GM21447 (cell line): ENCODE measurements at regions not wholly inside any gene's neighbourhood (a gene's known extent, or its start where the extent isn't known, plus 50 kb on each side); places are given as distances from the start of the nearest gene placed in this dataset.

ENCODE experiments used
- ATAC-seq: cut with Tn5 transposase; IDR thresholded peaks from one replicate; pipeline ENCODE4 v1.9.1; 2021; ENCODE audit not compliant: unreplicated experiment

DNA sequence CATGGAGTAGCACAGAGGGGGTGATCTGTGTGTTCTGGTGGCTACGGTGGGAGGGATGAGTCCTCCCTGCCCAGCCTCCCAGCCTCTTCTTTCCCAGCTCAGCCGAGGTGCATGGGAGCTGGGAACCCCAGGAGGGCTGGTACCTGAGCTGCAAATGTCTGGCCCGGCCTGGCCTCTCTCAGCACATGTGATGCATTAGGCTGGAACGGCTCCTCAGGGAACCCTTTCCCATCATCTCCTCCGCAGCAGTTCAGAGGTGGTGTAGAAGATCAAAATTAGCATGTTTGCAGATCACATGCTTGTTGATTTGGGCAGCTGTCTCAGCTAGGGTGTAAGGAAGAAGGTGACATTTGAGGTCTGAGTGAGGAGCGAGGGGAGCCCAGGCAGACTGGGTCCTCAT is 126.6 kb downstream of the EMX2 start:
- no peak for ATAC-seq

DNA sequence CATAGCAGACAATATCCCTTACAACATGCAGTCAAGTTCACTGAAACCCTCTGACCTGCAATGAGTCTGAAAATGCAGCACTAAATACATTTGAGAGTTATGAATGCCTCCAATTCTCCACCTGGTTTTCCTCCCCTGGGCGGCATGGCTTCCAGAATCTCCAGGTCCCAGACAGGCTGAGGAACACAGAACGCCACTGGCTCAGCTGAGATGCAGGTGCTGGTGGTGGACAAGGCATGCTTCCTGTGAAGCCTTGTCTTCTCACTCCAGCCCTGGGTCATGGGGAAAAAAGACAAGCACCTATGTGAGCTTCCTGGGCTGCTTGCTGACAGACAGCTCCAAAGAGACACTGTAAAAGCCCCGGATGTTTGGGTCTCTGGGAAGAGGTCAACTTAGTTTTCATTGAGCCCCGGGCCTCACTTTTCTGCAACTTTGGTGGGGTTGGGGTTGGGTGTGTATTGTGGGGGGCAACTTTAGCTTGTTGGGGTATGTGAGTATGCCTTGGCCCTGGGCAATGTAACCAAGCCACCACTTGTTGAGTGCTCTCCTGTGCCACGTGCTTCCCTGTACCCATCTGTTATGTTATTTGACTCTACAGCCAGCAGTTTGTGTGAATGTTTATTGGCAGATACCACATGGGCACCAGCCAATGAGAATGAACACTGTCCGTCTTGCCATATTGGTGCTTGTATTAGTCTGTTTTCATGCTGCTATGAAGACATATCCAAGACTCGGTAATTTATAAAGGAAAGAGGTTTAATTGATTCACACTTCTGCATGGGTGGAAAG is 127.8 kb downstream of the EMX2 start:
- ATAC-seq = no peak

DNA sequence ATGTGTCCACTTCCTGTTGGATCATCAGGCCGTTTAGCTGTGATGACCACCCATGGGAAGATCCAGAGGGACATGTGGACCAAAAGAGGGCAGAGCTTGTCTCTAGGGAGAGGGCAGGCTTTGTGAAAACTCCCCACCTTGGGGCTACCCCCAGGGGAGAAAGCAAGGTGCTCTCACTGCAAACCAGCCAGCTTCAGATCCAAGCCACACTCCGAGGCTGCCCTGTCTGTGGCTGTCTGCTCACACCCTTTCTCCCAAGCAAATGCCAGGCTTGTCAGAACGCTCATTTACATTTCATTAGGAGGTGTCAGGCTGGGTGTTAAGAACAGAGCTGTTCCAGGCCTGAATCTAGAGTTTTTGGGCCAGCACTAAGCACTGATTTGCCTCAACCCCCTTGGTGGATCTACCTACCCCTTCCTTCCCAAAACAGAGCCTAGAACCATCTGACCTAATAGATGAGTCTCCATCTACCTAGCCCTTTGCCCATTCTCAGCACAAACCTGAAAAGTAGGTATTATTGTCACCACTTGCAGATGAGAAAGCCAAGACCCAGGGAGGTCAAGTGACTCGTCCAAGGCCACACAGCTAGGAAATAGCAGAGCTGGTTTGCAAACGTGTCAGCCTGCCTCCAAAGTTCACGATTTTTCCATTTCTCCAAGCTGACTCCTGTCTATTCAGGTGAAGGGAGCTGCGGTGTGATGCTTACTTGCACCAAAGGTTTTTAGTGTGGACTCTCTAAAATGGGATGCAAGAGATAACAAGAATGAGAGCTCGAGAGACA is 130.9 kb downstream of the EMX2 start:
- no peak for ATAC-seq

DNA sequence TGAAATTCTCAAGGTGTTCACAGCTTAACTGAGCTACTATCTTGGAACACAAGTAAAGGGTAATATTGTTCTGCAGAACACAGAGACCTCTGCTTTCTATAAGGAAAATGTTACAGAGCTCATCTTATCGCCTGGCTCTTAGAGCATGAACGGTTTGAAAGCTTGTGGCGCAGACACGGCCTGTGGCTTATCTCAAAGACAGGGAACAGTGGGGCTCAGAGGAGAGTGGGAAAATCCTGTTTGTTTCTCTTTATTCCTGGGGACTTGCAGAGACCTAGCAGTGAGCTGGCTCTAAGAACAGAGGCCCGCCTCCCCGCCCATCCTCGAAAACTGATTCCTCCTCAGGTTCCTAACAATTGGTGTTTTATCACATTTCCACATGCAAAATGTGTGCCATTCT is 131.7 kb downstream of the EMX2 start:
- ATAC-seq = no peak

DNA sequence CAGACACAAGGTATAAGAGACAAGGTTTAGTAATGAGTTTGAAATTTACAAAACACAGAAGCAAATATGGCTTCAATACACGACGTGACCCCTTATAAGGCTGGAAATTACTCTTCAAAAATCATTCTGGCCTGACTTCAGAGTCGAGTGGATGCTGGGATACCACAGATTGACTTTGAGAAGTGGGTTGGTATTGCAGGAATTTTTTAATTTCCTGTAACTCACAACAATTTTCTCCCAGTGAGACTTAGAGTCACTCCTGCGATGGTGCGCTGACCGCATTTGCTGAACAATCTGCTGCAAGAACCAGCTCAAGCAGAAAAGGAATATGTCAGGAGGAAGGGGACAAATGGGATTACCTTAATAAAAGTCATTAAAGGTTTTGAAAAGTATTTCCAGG is 132.1 kb downstream of the EMX2 start:
- ATAC-seq = no peak

DNA sequence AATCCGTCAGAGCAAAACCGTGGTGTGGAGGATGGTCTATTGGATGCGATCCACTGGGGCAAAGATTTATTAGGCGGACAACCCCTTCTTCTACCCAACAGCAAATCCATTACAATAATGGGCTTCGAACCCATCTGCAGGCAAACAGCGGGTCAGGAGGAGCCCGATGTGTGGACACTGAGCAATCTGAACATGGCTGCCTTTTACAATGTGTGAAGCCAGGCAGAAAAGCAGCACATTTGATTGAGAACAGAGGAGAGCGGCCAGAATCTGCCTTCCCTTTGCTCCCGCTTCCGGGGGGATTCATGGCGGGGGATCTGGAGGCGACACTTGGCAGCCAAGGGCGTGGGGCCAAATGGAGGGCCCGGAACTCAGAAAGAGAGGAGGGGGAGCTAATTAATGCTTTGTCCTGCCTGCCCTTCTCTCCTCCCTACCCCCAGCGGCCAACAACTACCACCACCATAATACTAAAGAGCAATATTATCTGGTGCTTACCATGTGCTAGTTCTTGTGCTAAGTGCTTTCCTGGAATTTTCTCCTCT is 133.0 kb downstream of the EMX2 start:
- no peak for ATAC-seq

DNA sequence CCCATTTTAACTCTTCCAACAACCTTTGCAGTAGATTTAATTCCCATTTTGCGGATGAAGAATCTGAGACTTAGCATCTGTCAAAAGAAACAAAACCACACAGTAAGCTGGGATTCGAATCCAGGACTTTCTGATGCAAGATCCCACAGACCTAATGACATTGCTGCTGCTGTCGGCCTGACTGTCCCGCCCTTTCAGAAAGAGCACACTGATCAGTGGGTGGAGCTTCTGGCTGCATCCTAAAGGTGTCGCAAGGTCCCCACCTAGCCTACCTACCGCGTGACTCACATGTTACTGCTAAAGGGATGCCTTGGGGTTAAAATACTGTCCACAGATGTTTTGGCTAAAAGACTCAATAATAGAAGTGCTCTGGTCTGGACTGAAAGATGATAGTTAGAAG is 134.7 kb downstream of the EMX2 start:
- ATAC-seq = no peak

DNA sequence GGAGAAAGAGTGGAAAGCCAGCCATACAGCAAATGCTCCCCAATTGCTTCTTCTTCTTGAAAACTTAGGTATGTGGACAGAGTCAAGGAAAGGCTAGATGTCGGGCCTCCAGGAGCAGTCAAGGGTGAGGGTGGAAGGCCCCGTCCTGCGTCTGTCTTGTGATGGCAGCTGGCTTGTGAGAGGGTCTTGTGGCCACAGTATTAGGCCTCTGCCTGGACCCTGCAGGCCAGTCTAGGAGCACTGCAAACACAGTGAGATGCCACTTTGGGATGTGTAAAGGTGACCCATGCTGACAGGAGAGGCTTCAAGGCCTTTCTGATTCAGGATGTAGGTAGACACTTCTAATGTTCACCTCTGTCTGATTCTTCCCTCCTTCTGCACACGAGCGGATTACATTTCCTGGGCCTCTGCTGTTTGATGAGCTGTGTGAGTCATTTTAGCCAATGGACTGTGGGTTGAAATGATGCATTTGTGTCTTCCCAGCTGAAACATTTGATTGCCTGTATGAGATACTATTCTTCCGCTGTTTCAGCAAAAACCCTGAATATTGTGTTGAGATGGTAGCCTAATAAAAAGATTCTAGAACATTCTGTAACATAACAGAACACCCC is 135.4 kb downstream of the EMX2 start:
- no peak for ATAC-seq

DNA sequence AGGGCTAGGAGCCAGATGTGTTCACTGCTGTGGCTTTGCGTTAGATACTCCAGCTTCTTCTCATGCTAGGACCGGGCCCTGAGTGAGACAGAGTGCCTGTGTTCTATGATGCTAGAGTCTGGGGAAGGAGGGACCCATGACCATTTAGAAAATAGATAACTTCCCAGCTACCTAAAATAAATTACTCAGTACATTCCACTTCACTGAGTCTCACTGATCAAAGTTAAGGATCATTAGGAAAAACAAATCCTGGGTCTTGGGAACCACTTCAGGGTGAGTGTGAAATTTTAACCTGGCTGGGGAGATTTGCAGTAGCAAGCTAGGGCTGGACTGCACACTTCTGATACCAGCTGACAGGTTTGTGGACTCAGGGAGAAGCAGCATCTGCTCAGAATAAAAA is 138.1 kb downstream of the EMX2 start:
- ATAC-seq = no peak

DNA sequence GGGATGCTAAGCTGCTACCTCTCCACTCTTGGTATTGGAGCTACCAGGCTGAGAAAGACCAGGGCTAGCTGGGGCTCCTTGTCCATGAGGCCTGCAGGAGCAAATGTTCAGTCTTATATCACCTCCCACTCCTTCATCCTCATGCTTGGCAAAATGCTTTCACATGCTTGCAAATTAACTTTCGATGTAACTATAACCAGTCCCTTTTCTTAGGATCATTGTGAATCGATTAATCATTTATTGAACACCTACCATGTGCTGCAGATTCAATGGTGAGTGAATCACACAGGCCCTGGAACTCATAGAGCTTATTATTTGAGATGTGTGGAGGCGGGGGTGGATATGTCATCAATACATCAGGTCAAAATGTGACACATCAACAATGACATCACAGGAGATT is 138.6 kb downstream of the EMX2 start:
- no peak for ATAC-seq

DNA sequence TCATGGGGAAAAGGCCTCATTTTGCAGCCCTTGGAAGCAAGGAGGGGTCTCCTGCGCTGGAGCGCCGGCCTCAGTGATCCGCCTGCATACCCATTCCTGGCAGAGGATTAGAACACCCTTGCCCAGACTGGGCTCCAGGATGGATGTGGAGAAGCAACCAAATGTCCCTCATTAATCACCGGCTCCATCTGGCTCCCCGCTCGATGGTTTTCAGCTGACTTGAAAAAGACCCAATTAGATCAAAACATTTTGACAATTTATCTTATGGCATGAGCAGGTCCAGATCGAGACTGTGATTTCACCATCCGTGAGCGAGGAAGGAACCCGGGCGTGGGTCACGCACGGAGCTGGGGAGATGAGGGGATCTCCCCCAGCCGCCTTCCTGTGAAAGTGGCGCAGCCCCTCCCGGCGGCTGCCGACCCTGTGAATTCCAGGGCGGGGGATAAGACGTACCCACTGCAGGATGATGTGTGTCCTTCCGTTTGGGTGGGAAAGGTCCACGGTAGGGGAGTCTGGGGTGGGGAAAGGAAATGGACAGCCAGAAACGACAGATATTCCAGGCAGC is 141.6 kb downstream of the EMX2 start:
- no peak for ATAC-seq

DNA sequence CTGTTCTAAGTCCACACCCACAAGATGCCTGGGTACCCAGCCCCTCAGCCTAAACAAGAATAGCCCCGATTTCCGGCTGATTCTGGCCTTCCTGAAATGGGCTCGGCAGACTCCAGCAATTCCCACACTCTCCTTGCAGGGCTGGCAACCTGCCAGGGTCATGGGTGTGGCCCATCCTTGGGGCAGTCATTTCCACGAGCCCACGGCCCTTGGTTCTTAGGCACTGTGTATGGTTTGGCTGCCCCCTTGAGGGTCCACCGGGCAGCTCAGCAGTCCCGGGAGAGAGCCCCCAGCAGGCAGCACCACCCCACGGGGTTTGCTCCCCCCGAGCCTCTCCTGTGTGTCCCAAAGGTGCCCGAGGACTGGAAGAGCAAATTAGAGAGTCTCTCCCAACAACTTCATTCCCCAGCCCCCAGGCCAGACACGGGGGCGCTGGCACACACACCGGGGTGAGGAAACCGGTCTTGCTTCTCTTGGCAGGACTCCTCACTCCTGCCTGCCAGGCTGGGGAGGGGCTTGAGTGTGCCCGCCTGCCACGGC is 142.2 kb downstream of the EMX2 start:
- ATAC-seq = no peak

DNA sequence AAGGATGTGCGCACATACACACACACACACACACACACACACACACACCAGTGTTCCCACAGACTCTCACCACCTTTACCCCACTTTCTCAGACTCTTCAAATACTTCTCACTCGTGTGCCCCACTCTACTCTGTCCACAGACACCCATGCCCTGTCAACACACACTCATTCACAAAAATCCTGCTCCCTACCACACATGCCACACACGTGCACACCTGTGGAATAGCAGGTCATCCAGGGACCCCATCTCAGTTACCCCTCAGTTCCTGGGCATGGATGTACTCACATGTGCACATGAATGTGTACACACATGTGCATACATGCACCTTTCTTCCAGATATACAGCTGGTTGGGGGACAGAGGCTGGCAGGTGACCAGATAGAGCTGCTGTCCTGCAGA is 142.9 kb downstream of the EMX2 start:
- no peak for ATAC-seq

DNA sequence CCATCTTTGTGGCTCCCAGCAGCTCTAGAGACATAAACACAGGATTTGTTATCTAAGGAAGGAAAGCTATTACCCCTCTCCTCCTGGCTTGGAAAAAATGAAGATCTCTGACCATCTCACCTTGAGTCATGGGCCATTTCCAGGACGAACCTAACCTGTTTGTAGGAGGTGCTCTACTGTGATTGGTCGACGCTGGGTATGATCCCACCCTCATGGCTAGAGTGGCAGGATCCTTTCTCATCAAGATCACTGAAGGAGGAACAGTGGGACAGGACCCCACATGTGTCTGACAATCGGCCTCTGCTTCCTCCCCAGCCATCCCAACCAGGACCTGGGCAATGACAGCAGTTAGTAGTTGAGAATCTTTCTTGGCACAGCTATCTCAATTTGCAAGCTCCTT is 144.1 kb downstream of the EMX2 start:
- ATAC-seq = no peak

DNA sequence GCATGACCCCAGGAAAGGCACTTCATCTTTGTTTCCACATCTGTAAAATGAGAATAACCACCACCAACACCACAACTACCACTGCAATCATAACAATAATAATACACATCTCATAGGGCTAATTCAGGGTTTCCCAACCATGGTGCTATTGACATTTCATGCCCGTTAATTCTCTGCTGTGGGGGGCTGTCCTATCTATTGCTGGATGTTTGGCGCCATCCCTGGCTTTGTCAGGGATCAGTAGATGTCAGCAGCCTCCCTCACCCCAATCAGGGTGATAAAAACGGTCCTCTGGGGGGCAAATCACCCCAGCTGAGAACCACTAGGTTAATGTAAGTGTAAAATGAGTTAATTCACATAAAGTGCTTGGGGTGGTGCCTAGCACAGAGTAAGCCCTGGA is 145.8 kb downstream of the EMX2 start:
- no peak for ATAC-seq

DNA sequence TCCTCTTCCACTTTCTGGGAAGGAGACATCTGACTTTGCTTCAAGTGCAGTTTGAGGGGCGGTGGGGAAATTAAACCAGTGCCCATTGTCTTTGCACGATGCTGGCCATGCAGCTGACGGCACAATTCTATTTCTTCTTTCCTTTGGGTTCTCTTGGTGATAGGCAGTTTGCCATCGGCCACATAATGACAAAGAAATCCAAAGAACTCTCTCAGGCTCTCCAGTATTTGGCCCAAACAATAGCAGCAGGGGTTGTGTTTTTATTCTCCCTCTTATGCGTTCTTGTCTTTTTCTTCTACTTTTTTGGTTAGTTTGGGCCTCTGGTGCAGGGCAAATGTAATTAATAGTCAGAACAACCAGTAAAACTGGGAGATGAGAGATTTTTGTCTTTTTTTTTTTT is 147.0 kb downstream of the EMX2 start:
- no peak for ATAC-seq

DNA sequence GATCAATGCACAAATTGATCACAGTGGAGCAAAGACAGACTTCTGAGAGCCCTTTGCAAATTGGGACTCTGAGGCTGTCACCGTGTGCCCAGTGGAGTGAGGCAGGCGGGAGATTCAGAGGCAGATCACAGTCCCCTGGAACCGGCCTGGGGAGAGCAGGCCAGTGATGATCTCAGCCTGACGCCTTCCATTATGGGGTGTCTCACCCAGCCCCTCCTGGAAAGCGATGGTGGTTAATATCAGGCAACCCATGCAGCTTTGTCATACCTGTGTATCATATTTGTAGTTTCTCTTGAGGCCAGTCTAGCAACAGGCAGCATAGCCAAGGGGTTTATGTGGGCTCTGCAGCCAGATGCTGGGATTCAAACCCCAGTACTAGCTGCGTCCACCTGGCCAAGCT is 147.8 kb downstream of the EMX2 start:
- ATAC-seq = no peak

DNA sequence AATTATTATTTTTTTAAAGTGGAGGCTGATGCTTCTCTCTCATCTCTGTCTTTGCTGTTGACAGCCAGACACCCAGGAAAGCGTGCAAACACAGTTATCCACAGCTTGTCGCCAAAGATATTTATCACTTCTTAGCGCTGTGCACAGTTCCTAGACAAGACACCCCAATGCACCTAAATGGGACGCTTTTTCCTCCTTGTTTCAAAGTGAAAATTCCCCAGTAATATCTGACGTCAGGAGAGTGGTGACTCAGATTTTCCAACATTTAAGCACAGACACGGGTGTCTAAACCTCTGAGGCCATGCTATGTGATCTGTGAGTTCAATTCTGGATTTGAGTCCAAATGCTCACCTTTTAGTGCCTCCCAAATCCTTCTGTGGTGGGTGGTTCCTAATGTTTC is 151.6 kb downstream of the EMX2 start:
- ATAC-seq = no peak

DNA sequence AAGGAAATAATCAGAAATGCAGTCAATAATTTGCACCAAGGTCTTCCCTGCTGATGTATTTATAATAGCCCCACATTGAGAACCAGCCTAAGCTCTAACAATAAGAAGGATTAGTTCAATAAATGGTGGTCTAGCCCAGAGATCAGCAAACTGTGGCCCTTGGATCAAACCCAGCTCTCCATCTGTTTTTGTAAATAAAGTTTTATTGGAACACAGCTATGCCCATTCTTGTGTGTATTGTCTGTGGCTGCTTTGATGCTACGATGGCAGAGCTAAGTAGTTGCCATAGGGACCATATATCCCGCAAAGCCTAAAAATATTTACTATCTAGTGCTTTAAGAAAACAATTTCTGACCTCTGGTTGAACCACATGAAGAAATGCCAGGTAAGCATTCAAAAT is 154.9 kb downstream of the EMX2 start:
- ATAC-seq = no peak

DNA sequence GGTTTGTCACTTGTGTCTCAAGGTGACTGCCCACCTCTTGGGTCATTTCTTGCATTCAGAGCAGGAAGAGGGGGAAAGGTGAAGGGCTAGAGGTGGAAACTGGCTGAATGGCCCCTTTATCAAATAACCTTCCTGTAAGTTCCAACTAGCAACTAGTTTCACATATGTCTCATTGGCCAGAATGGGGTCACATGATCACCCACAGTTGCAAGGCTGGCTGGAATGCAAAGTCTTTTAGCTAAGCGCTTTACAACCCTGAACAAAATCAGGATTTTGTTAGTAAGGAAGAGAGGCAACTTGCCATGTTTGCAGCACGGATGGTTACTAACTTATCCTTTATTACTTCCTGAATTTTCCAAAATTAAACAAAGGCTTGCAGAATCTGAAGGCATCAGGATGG is 156.3 kb downstream of the EMX2 start:
- no peak for ATAC-seq

DNA sequence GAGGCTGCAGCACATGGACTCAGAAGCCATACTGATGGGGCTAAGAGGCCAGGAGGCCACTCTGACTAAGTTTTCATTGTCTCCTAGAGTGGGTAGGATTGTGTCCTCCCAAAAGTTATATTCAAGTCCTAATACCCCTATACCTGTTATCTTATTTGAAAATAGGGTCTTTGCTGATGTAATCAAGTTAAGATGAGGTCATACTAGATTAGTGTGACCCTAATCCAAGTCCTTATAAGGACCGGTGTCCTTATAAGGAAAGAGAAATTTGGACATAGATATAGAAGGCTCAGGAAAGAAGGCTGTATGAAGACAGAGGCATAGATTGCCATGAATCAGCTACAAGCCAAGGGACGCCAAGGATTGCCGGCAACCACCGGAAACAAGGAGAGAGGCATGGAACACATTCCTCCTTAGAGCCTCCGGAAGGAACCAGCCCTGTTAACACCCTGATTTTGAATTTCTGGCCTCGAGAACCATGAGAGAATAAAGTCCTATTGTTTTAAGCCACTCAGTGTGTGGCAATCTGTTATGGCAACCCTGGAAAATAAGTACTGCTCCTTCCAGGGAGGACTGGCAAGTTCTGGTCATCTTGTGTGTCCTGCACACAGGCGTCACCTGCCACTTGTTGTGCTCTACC is 157.0 kb downstream of the EMX2 start:
- ATAC-seq = no peak
